Upper lobe of right lung (tissue), 1 donor: ENCODE measurements at regions not wholly inside any gene's neighbourhood (a gene's known extent, or its start where the extent isn't known, plus 50 kb on each side); places are given as distances from the start of the nearest gene placed in this dataset.

Experiments
- ATAC-seq: fragments of 200-7000 bp; cut with Tn5 transposase; one replicate; pipeline ENCODE4 v1.9.1; 2020; ENCODE audit warnings: mild to moderate bottlenecking, moderate library complexity
- DNase-seq: peaks from one replicate; pipeline ENCODE4 v3.0.0-alpha.2; 2020
- H3K27ac ChIP-seq: fragments of 200-600 bp; one replicate; pipeline ENCODE4 v1.8.0; 2022
- H3K27me3 ChIP-seq: fragments of 200-600 bp; one replicate; pipeline ENCODE4 v1.8.0; 2022; ENCODE audit warnings: mild to moderate bottlenecking
- H3K36me3 ChIP-seq: fragments of 200-600 bp; one replicate; pipeline ENCODE4 v1.8.0; 2022
- H3K4me1 ChIP-seq: fragments of 200-600 bp; one replicate; pipeline ENCODE4 v1.8.0; 2022
- H3K4me3 ChIP-seq: fragments of 200-600 bp; one replicate; pipeline ENCODE4 v1.8.0; 2022; ENCODE audit warnings: mild to moderate bottlenecking
- H3K9me3 ChIP-seq: fragments of 200-600 bp; one replicate; pipeline ENCODE4 v1.8.0; 2022
- intact Hi-C: fragments of 100-400 bp; cut with DNase I; formaldehyde crosslinking; loops from one replicate; pipeline ENCODE4 v1.11.0; 2022
- TF ChIP-seq, protein P1 (sequence below): fragments of 200-600 bp; IDR thresholded peaks from one replicate; pipeline ENCODE4 v1.8.0; 2022; ENCODE audit warnings: antibody characterized with exemption
- donor health status: DM: no; HTN: yes; CAD: no; lungs with severe emphysema.

DNA sequence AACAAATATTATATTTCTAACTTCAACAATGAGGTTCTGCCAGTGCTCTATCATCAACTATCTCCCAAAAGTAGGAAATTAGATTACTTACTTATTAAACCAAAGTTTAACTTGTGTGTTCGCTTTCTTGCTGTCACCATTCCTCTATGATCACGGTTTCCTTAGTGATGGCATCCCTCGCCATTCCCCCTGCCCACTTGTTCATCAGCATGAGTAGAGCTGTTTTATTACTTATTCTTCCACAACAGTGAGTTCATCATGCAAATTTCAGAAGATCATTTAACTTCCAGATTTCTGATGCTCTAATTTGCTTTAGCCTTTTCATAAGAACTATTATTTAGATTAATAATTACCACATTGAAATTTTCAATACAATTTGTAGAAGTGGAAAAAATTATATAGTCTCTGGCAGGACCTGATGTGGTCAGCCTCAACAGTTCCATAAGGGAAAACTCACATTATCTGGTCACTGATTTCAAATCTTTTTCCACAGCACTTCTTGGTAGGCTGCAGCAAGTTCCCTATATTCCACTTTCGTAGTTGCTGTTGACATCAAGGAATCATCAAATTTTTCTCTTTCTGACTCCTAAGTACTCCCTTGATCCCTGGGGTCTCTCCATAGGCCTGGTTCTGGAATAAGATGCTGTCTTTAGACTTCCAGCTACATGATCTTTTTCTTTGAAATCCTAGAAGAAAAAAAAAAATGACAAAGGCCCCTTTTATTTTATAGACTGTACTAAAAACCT lies 174.6 kb downstream of the RASSF9 start:
- intact Hi-C loops: no loop called here
- TF ChIP-seq, protein P1, sequence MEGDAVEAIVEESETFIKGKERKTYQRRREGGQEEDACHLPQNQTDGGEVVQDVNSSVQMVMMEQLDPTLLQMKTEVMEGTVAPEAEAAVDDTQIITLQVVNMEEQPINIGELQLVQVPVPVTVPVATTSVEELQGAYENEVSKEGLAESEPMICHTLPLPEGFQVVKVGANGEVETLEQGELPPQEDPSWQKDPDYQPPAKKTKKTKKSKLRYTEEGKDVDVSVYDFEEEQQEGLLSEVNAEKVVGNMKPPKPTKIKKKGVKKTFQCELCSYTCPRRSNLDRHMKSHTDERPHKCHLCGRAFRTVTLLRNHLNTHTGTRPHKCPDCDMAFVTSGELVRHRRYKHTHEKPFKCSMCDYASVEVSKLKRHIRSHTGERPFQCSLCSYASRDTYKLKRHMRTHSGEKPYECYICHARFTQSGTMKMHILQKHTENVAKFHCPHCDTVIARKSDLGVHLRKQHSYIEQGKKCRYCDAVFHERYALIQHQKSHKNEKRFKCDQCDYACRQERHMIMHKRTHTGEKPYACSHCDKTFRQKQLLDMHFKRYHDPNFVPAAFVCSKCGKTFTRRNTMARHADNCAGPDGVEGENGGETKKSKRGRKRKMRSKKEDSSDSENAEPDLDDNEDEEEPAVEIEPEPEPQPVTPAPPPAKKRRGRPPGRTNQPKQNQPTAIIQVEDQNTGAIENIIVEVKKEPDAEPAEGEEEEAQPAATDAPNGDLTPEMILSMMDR: no peak
- DNase-seq: no peak

DNA sequence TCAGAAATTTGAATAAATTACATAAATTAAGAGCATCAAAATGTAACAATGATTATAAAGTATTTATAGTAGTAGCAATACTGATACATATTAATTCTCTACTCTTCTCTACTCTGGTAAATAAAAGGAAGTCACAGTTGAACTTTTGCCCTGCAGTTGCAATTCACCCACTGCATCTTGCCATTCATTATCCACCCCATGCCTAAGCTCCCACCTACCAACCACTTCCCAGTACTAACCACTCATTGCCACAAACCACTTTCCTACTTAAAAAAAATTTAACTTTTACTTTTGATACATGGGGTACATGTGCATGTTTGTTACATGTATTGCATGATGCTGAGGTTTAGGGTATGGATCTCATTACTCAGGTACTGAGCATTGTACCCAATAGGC lies 174.0 kb downstream of the RASSF9 start:
- Histone ChIP-seq H3K36me3 (no peaks in the 10 kb centered on the region), H3K9me3 (no peaks in the 10 kb centered on the region), H3K4me1 (no peaks in the 10 kb centered on the region), H3K27me3 (no peaks in the 10 kb centered on the region), H3K27ac (no peak overlapping the region), H3K4me3 (no peak overlapping the region)
- TF ChIP-seq, protein P1: no peak
- ATAC-seq (no peak), DNase-seq (no peak)
- intact Hi-C loops: no loop called here

More for the DNA sequence above, 174.6 kb downstream of the RASSF9 start:
- no peaks in the 10 kb centered on the region for H3K27me3 ChIP-seq
- no peaks in the 10 kb centered on the region for H3K36me3 ChIP-seq
- no peak overlapping the region for H3K27ac ChIP-seq
- H3K4me1 ChIP-seq: no peaks in the 10 kb centered on the region
- no peaks in the 10 kb centered on the region for H3K9me3 ChIP-seq
- no peak for ATAC-seq
- H3K4me3 ChIP-seq: no peak overlapping the region

DNA sequence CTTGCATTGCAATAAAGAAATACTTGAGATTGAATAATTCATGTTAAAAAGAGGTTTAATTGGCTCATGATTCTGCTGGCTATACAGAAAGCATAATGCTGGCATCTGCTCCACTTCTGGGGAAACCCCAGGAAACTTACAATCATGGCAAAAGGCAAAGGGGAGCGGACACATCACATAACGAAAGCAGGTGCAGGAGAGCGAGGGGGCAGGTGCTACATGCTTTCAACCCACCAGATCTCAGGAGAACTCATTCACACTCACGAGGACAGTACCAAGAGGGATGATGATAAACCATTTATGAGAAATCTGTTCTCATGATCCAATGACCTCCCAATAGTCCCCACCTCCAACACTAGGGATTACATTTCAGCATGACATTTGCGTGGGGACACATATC lies 172.6 kb downstream of the RASSF9 start:
- H3K4me3 ChIP-seq: no peak overlapping the region
- no peak overlapping the region for H3K27ac ChIP-seq
- TF ChIP-seq, protein P1: no peak
- no peaks in the 10 kb centered on the region for H3K9me3 ChIP-seq
- H3K27me3 ChIP-seq: no peaks in the 10 kb centered on the region
- H3K4me1 ChIP-seq: no peaks in the 10 kb centered on the region
- intact Hi-C loops: no loop called here
- H3K36me3 ChIP-seq: no peaks in the 10 kb centered on the region
- DNase-seq (no peak), ATAC-seq (no peak)

DNA sequence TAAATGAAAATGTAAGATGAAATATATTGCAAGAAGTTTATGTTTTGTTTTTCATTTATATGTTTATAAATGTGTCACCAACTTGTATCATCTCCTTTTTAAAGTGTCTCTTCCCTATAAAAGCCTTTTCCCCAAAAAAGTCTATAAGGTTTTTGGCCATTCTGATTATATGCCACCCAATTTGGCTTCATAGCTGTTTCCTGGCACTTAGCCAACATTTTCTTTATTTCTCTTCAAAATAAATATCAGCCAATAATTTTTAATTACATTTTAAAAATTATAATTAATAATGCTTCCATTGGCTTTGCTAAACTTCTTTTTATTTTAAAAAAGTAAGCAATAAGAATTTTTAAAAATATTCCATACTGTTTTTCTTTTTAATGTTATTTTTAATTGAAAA lies 171.8 kb downstream of the RASSF9 start:
- Histone ChIP-seq H3K9me3 (no peaks in the 10 kb centered on the region), H3K27me3 (no peaks in the 10 kb centered on the region), H3K4me3 (no peak overlapping the region), H3K27ac (no peak overlapping the region), H3K4me1 (no peaks in the 10 kb centered on the region), H3K36me3 (no peaks in the 10 kb centered on the region)
- intact Hi-C loops: no loop called here
- TF ChIP-seq, protein P1: no peak
- ATAC-seq: no peak
- DNase-seq: no peak

DNA sequence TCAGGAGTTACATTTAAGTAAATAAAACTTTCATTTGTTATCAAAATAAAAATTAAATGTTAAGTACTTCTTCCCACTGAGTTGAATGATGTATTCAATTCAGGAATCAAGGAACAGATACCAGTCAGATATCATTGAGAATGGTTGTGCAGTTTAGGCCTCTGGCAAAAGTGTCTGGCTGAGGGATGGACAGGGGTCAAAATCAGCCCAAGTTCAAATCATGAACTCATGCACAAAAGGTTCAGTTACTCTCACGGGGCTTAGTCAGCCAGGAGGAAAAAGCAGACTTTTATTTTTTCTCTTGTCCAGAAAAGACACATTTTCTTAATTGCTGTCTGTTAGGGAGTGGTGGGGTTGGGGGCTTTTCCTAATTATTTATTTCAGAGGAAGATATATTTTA lies 166.3 kb downstream of the RASSF9 start:
- Histone ChIP-seq H3K4me3 (no peak overlapping the region), H3K36me3 (no peaks in the 10 kb centered on the region), H3K4me1 (no peaks in the 10 kb centered on the region), H3K27ac (no peak overlapping the region), H3K9me3 (no peaks in the 10 kb centered on the region), H3K27me3 (no peaks in the 10 kb centered on the region)
- ATAC-seq: no peak
- intact Hi-C loops: no loop called here
- no peak for DNase-seq
- TF ChIP-seq, protein P1: no peak

DNA sequence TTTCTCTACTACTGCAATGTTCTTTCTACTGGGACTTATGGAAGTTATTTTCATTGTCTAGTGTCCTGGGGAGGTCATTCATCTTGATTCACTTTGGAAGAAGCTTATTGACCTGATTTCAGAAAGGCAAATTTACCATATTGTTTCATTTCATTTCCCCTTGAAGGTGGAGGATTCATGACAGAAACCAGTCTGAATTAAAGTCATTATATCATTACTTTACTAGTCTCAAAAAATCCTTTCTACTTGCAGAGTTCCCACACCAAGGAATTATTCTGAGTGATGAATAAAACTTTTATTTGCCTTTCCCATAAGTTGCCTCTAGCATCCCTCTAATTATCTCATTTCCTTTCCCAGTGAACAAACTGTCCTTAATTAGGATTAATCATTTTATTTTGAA lies 163.8 kb downstream of the RASSF9 start:
- intact Hi-C loops: no loop called here
- no peak overlapping the region for H3K4me3 ChIP-seq
- DNase-seq: no peak
- no peaks in the 10 kb centered on the region for H3K27me3 ChIP-seq
- no peak for ATAC-seq
- H3K4me1 ChIP-seq: no peaks in the 10 kb centered on the region
- H3K9me3 ChIP-seq: no peaks in the 10 kb centered on the region
- no peaks in the 10 kb centered on the region for H3K36me3 ChIP-seq
- no peak overlapping the region for H3K27ac ChIP-seq
- TF ChIP-seq, protein P1: no peak
